Fibroblast of lung (primary cell): ENCODE measurements at regions not wholly inside any gene's neighbourhood (a gene's known extent, or its start where the extent isn't known, plus 50 kb on each side); places are given as distances from the start of the nearest gene placed in this dataset.

Source experiments
- EZH2 ChIP-seq: IDR thresholded peaks from 2 replicates; pipeline ENCODE4 v1.5.1; 2012; ENCODE audit warnings: low read length, control low read depth, mild to moderate bottlenecking; ENCODE audit errors: missing control alignments
- TF ChIP-seq, protein P1 (sequence below), 2 donors: IDR thresholded peaks in 1 of 2; conservative IDR thresholded peaks in 1 of 2; 1 replicate in 1 of 2; 2 replicates in 1 of 2; pipeline ENCODE4 v1.5.1; 2011 to 2012; ENCODE audit warnings: low read length in 2 of 2, control low read depth in 1 of 2, inconsistent platforms in 1 of 2, low read depth in 1 of 2, mild to moderate bottlenecking in 1 of 2

DNA sequence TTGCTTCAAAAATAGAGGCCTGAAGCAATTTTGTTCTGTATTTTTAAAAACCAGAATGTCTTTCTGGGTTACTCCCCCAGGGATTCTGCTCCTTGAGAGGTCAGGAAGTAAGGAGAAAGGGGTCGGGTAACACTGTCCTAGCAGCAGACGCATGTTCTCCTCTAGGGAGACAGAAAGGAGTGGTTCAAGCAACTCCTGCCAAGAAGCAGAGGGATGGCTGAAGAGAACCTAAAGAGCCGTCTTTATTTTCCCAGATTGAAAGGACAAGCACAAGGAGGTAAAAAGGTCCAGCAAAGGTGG lies 58.0 kb upstream of the SLC4A11 start:
- TF ChIP-seq, protein P1, sequence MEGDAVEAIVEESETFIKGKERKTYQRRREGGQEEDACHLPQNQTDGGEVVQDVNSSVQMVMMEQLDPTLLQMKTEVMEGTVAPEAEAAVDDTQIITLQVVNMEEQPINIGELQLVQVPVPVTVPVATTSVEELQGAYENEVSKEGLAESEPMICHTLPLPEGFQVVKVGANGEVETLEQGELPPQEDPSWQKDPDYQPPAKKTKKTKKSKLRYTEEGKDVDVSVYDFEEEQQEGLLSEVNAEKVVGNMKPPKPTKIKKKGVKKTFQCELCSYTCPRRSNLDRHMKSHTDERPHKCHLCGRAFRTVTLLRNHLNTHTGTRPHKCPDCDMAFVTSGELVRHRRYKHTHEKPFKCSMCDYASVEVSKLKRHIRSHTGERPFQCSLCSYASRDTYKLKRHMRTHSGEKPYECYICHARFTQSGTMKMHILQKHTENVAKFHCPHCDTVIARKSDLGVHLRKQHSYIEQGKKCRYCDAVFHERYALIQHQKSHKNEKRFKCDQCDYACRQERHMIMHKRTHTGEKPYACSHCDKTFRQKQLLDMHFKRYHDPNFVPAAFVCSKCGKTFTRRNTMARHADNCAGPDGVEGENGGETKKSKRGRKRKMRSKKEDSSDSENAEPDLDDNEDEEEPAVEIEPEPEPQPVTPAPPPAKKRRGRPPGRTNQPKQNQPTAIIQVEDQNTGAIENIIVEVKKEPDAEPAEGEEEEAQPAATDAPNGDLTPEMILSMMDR (conservative IDR thresholded peaks at IDR 0.05 in 1 of 2, IDR thresholded peaks at IDR 0.05 in 1 of 2; ENCODE audit: low read depth in 1 of 2, low read length in 2 of 2) = no peak
- TF ChIP-seq EZH2 = no peak
